A549 (cell line): ENCODE measurements at regions not wholly inside any gene's neighbourhood (a gene's known extent, or its start where the extent isn't known, plus 50 kb on each side); places are given as distances from the start of the nearest gene placed in this dataset.

Experiments used
- ATAC-seq, 2 experiments: fragments of 200-7000 bp in 1 of 2; fragments of >200 bp in 1 of 2; cut with Nextera tagmentation in 1 of 2; cut with Tn5 transposase in 1 of 2; 3 replicates each; pipeline versions ENCODE4 v1.8.0 to v1.9.1; 2018 to 2020; ENCODE audit warnings: mild to moderate bottlenecking in 1 of 2, moderate library complexity in 1 of 2
- CTCF ChIA-PET: fragments of 300-600 bp; sonication (Branson Sonifier 250); formaldehyde crosslinking; extraction: SDS; loops from one replicate; lab custom pipeline; 2021; ENCODE audit warnings: antibody characterized with exemption, inconsistent platforms; lab: Yijun Ruan, JAX
- POLR2A ChIA-PET: fragments of 350-600 bp; formaldehyde crosslinking; extraction: SDS; loops from one replicate; lab custom pipeline; 2021; ENCODE audit warnings: antibody characterized with exemption, inconsistent platforms; lab: Yijun Ruan, JAX
- DNase-seq, 2 experiments: peaks; one replicate each; pipeline versions ENCODE4 v3.0.0 to v3.0.0-alpha.2; 2011 to 2016; ENCODE audit warnings: low read depth in 1 of 2, low spot score in 1 of 2
- FAIRE-seq: peaks from 2 replicates; lab custom pipeline; 2011; peaks lifted over from hg19 to GRCh38; lab: Jason Lieb, UNC
- H3K27ac ChIP-seq, 2 experiments: fragments of >200 bp; sonication (Bioruptor Twin); formaldehyde crosslinking; 3 replicates each; pipeline ENCODE4 v1.5.1; 2016 to 2017
- H3K4me1 ChIP-seq: fragments of >200 bp; sonication (Bioruptor Twin); formaldehyde crosslinking; 3 replicates; pipeline ENCODE4 v1.6.1; 2016
- H3K4me2 ChIP-seq: fragments of >200 bp; sonication (Bioruptor Twin); formaldehyde crosslinking; 3 replicates; pipeline ENCODE4 v1.6.1; 2016
- H3K4me3 ChIP-seq: fragments of >200 bp; sonication (Bioruptor Twin); formaldehyde crosslinking; 3 replicates; pipeline ENCODE4 v1.5.1; 2016
- H3K9me3 ChIP-seq: fragments of >200 bp; sonication (Bioruptor Twin); formaldehyde crosslinking; 3 replicates; pipeline ENCODE4 v1.6.1; 2016
- BHLHE40 ChIP-seq: IDR thresholded peaks from 2 replicates; pipeline ENCODE4 v1.6.1; 2012; ENCODE audit warnings: low read depth, low read length, inconsistent platforms
- CHD2 ChIP-seq: fragments of 150-350 bp; IDR thresholded peaks from 2 replicates; pipeline ENCODE4 v1.6.1; 2014; ENCODE audit warnings: low read length; ENCODE audit not compliant: partially characterized antibody
- FOSB ChIP-seq: fragments of 250-450 bp; sonication (Bioruptor Pico); IDR thresholded peaks from 2 replicates; pipeline ENCODE4 v1.5.0; 2020; ENCODE audit warnings: mild to moderate bottlenecking, moderate library complexity
- FOSL2 ChIP-seq, 2 experiments: fragments of 450-650 bp in 1 of 2; fragments of >200 bp in 1 of 2; sonication (Bioruptor Twin) in 1 of 2; formaldehyde crosslinking; IDR thresholded peaks; 2 replicates each; pipeline versions ENCODE4 v1.5.0 to v1.6.1; 2016 to 2020; ENCODE audit warnings: mild to moderate bottlenecking in 1 of 2, moderate library complexity in 1 of 2
- FOXS1 ChIP-seq: fragments of 250-450 bp; sonication (Bioruptor Pico); IDR thresholded peaks from 2 replicates; pipeline ENCODE4 v1.5.0; 2020; ENCODE audit warnings: mild to moderate bottlenecking, moderate library complexity
- HDAC2 ChIP-seq: fragments of 200-600 bp; sonication (generic); IDR thresholded peaks from 2 replicates; pipeline ENCODE4 v1.6.1; 2016
- HOXA7 ChIP-seq: fragments of 250-450 bp; sonication (Bioruptor Pico); IDR thresholded peaks from 2 replicates; pipeline ENCODE4 v1.5.0; 2020; ENCODE audit warnings: mild to moderate bottlenecking, moderate library complexity
- HOXB13 ChIP-seq: fragments of 250-450 bp; sonication (Bioruptor Pico); IDR thresholded peaks from 2 replicates; pipeline ENCODE4 v1.5.0; 2020; ENCODE audit warnings: low read depth, mild to moderate bottlenecking, moderate library complexity
- KDM1A ChIP-seq: fragments of 200-600 bp; sonication (generic); IDR thresholded peaks from 2 replicates; pipeline ENCODE4 v1.6.1; 2016; ENCODE audit warnings: low read depth, mild to moderate bottlenecking
- KDM5A ChIP-seq: fragments of 200-600 bp; sonication (generic); IDR thresholded peaks from 2 replicates; pipeline ENCODE4 v1.6.1; 2016; ENCODE audit warnings: antibody characterized with exemption, mild to moderate bottlenecking
- MAZ ChIP-seq: fragments of 150-350 bp; IDR thresholded peaks from 2 replicates; pipeline ENCODE4 v1.6.1; 2014; ENCODE audit warnings: antibody characterized with exemption, low read depth, low read length, borderline replicate concordance
- PHF8 ChIP-seq: fragments of 200-600 bp; sonication (generic); IDR thresholded peaks from 2 replicates; pipeline ENCODE4 v1.6.1; 2016; ENCODE audit warnings: low read depth, mild to moderate bottlenecking, antibody characterized with exemption, moderate library complexity, borderline replicate concordance
- POLR2A ChIP-seq: IDR thresholded peaks from 2 replicates; pipeline ENCODE4 v1.6.1; 2012; ENCODE audit warnings: mild to moderate bottlenecking, low read length
- POLR2AphosphoS2 ChIP-seq: conservative IDR thresholded peaks from 2 replicates; pipeline ENCODE4 v1.6.1; 2012; ENCODE audit warnings: low read length, improper control_type of control experiment, inconsistent platforms
- RFX5 ChIP-seq: fragments of 450-650 bp; IDR thresholded peaks from 2 replicates; pipeline ENCODE4 v1.7.1; 2014; ENCODE audit warnings: antibody characterized with exemption, mild to moderate bottlenecking, moderate library complexity
- TFCP2L1 ChIP-seq: fragments of 250-450 bp; sonication (Bioruptor Pico); IDR thresholded peaks from 2 replicates; pipeline ENCODE4 v1.5.0; 2021; ENCODE audit warnings: mild to moderate bottlenecking
- ZFP36 ChIP-seq: fragments of 450-650 bp; IDR thresholded peaks from 2 replicates; pipeline ENCODE4 v1.6.1; 2014; ENCODE audit warnings: borderline replicate concordance; ENCODE audit not compliant: partially characterized antibody
- ZSCAN20 ChIP-seq: fragments of 250-450 bp; sonication (Bioruptor Pico); IDR thresholded peaks from 2 replicates; pipeline ENCODE4 v1.8.0; 2022; ENCODE audit warnings: mild to moderate bottlenecking, moderate library complexity
- WGBS: methylation state at CpG from one replicate; pipeline ENCODE4 v1.1.6; 2017; ENCODE audit errors: missing lambda C conversion rate; 5-methylcytosine and 5-hydroxymethylcytosine counted together
- TF ChIP-seq, protein P1 (sequence below): fragments of 450-650 bp; IDR thresholded peaks from 2 replicates; pipeline ENCODE4 v1.6.1; 2014; ENCODE audit warnings: antibody characterized with exemption
- TF ChIP-seq, protein P2 (sequence below): fragments of 200-600 bp; sonication (generic); IDR thresholded peaks from 2 replicates; pipeline ENCODE4 v1.6.1; 2016; ENCODE audit warnings: antibody characterized with exemption, mild to moderate bottlenecking, moderate library complexity
- TF ChIP-seq, protein P3 (sequence below): fragments of >200 bp; sonication (Bioruptor Twin); formaldehyde crosslinking; IDR thresholded peaks from 2 replicates; pipeline ENCODE4 v1.6.1; 2016

GRCh38 chr12:27900920-27901879 is 71.3 kb downstream of the PTHLH start:
- ChIA-PET CTCF (interaction anchor here (1.1 kb wide), 1 partner anchor 79 kb away, joined by 4 read pairs; no protein-coding TSS in a partner anchor), POLR2A (no interaction called here)
- Histone ChIP-seq H3K4me2 (no peak overlapping the region), H3K9me3 (no peaks in the 10 kb centered on the region), H3K4me1 (peaks cover 9% of the 10 kb centered on the region), H3K4me3 (no peak overlapping the region), H3K27ac (no peak overlapping the region)
- DNase-seq (no peak), FAIRE-seq (no peak), ATAC-seq (no peak)
- 72% methylated on average over 8 of the region's 8 CpGs for WGBS
- TF ChIP-seq PHF8: no peak
- no peak for TF ChIP-seq MAZ

GRCh38 chr12:27899151-27899661 is 73.3 kb downstream of the PTHLH start:
- ChIA-PET CTCF (no interaction called here), POLR2A (no interaction called here)
- Histone ChIP-seq H3K4me2 (peak overlapping the region; percentile 25), H3K4me1 (peaks cover 9% of the 10 kb centered on the region), H3K27ac (no peak overlapping the region), H3K4me3 (no peak overlapping the region), H3K9me3 (no peaks in the 10 kb centered on the region)
- DNase-seq: peak in 1 of 2 experiments; percentile 66
- 38% methylated on average over 7 of the region's 7 CpGs for WGBS
- ATAC-seq: peak; percentile 80 to 84
- TF ChIP-seq ZSCAN20 (CRISPR knock-in tag) (no peak), FOSL2 (IDR thresholded peaks at IDR 0.05) (peak; percentile 27; the same call in 1 of the 2 replicates), FOSL2 (CRISPR knock-in tag; IDR thresholded peaks at IDR 0.05) (peak; percentile 62; the same call in 1 of the 2 replicates), KDM5A (no peak), HOXB13 (CRISPR knock-in tag) (no peak), RFX5 (no peak), HOXA7 (no peak), FOXS1 (CRISPR knock-in tag) (peak; percentile 68; the same call in 1 of the 2 replicates)
- TF ChIP-seq, protein P1, sequence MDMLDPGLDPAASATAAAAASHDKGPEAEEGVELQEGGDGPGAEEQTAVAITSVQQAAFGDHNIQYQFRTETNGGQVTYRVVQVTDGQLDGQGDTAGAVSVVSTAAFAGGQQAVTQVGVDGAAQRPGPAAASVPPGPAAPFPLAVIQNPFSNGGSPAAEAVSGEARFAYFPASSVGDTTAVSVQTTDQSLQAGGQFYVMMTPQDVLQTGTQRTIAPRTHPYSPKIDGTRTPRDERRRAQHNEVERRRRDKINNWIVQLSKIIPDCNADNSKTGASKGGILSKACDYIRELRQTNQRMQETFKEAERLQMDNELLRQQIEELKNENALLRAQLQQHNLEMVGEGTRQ: no peak
- peak; percentile 61 for FAIRE-seq

- CTCF ChIA-PET: interaction anchor here (1.5 kb wide), 1 partner anchor 13 kb away, joined by 4 read pairs; no protein-coding TSS in a partner anchor
- no peak for FAIRE-seq
- Histone ChIP-seq H3K4me2 (no peak overlapping the region), H3K9me3 (no peaks in the 10 kb centered on the region), H3K4me1 (peaks cover 9% of the 10 kb centered on the region), H3K4me3 (no peak overlapping the region), H3K27ac (no peak overlapping the region)
- DNase-seq: no peak
- no peak for ATAC-seq
- POLR2A ChIA-PET: no interaction called here
- TF ChIP-seq POLR2A (no peak), FOSB (no peak), KDM1A (no peak), ZFP36 (no peak), CHD2 (no peak), TFCP2L1 (CRISPR knock-in tag) (no peak), POLR2AphosphoS2 (no peak), BHLHE40 (no peak), PHF8 (no peak), HDAC2 (no peak)
- TF ChIP-seq, protein P2, sequence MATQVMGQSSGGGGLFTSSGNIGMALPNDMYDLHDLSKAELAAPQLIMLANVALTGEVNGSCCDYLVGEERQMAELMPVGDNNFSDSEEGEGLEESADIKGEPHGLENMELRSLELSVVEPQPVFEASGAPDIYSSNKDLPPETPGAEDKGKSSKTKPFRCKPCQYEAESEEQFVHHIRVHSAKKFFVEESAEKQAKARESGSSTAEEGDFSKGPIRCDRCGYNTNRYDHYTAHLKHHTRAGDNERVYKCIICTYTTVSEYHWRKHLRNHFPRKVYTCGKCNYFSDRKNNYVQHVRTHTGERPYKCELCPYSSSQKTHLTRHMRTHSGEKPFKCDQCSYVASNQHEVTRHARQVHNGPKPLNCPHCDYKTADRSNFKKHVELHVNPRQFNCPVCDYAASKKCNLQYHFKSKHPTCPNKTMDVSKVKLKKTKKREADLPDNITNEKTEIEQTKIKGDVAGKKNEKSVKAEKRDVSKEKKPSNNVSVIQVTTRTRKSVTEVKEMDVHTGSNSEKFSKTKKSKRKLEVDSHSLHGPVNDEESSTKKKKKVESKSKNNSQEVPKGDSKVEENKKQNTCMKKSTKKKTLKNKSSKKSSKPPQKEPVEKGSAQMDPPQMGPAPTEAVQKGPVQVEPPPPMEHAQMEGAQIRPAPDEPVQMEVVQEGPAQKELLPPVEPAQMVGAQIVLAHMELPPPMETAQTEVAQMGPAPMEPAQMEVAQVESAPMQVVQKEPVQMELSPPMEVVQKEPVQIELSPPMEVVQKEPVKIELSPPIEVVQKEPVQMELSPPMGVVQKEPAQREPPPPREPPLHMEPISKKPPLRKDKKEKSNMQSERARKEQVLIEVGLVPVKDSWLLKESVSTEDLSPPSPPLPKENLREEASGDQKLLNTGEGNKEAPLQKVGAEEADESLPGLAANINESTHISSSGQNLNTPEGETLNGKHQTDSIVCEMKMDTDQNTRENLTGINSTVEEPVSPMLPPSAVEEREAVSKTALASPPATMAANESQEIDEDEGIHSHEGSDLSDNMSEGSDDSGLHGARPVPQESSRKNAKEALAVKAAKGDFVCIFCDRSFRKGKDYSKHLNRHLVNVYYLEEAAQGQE: no peak
- TF ChIP-seq, protein P1: no peak
- TF ChIP-seq, protein P3, sequence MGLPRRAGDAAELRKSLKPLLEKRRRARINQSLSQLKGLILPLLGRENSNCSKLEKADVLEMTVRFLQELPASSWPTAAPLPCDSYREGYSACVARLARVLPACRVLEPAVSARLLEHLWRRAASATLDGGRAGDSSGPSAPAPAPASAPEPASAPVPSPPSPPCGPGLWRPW: no peak
- WGBS: 27% methylated on average over 3 of the region's 3 CpGs
These were observed 74.5 kb downstream of the PTHLH start for GRCh38 chr12:27898022-27898421.
